ENCODE measurements at regions not wholly inside any gene's neighbourhood (a gene's known extent, or its start where the extent isn't known, plus 50 kb on each side); places are given as distances from the start of the nearest gene placed in this dataset.
A peak's percentile ranks its signal among the peaks of the same experiment; 100 is the strongest.

GRCh38 chr1:234683861-234684632, 74.1 kb upstream of the IRF2BP2 start:
- DNase-seq = no peak

GRCh38 chr1:234683127-234683860, 73.3 kb upstream of the IRF2BP2 start:
- no peak for DNase-seq

GRCh38 chr1:234681990-234682389, 72.0 kb upstream of the IRF2BP2 start:
- DNase-seq = no peak

- no peak for DNase-seq
Observed at GRCh38 chr1:234681065-234681464, 71.1 kb upstream of the IRF2BP2 start.

GRCh38 chr1:234680331-234680904, 70.4 kb upstream of the IRF2BP2 start:
- no peak for DNase-seq

- peak; percentile 35 for DNase-seq
Observed at GRCh38 chr1:234676103-234676594, 66.2 kb upstream of the IRF2BP2 start.

GRCh38 chr1:234675572-234675971, 65.6 kb upstream of the IRF2BP2 start:
- no peak for DNase-seq

GRCh38 chr1:234675006-234675405, 65.0 kb upstream of the IRF2BP2 start:
- no peak for DNase-seq

- no peak for DNase-seq
Observed at GRCh38 chr1:234674218-234674815, 64.3 kb upstream of the IRF2BP2 start.

- DNase-seq = no peak
Observed at GRCh38 chr1:234672349-234673135, 62.6 kb upstream of the IRF2BP2 start.

GRCh38 chr1:234670967-234671626, 61.1 kb upstream of the IRF2BP2 start:
- no peak for DNase-seq

- DNase-seq = no peak
Observed at GRCh38 chr1:234669499-234669898, 59.5 kb upstream of the IRF2BP2 start.

- DNase-seq = no peak
Observed at GRCh38 chr1:234668577-234668955, 58.6 kb upstream of the IRF2BP2 start.

- no peak for DNase-seq
Observed at GRCh38 chr1:234667600-234668576, 57.9 kb upstream of the IRF2BP2 start.

GRCh38 chr1:234666761-234667160, 56.8 kb upstream of the IRF2BP2 start:
- DNase-seq = no peak

- DNase-seq = no peak
Observed at GRCh38 chr1:234665975-234666605, 56.1 kb upstream of the IRF2BP2 start.

GRCh38 chr1:234662148-234662547, 52.2 kb upstream of the IRF2BP2 start:
- DNase-seq = no peak

- no peak for DNase-seq
Observed at GRCh38 chr1:234661317-234661928, 51.4 kb upstream of the IRF2BP2 start.

GRCh38 chr1:234660536-234661316, 50.7 kb upstream of the IRF2BP2 start:
- DNase-seq = no peak

Measured in central memory CD4-positive, alpha-beta T cell (primary cell).